ENCODE measurements at regions not wholly inside any gene's neighbourhood (a gene's known extent, or its start where the extent isn't known, plus 50 kb on each side); places are given as distances from the start of the nearest gene placed in this dataset.

- no peak for TF ChIP-seq POLR2AphosphoS5 (IDR thresholded peaks at IDR 0.05; ENCODE audit: low read depth)
Measured at GRCh38 chr5:68770551-68770950, 323.3 kb upstream of the SLC30A5 start (continued).

- H2AFZ ChIP-seq, result peak overlapping the region; percentile 85; the same call in 1 of the 2 replicates
- no peak for ATAC-seq
- no peaks in the 10 kb centered on the region for H3K79me2 ChIP-seq (replicated peaks; ENCODE audit: insufficient read depth)
Measured at GRCh38 chr5:68771221-68771620, 322.6 kb upstream of the SLC30A5 start.

More at GRCh38 chr5:68771221-68771620, 322.6 kb upstream of the SLC30A5 start:
- Histone ChIP-seq H3K27ac (ENCODE audit: low read depth) (no peak overlapping the region), H3K36me3 (ENCODE audit: insufficient read depth) (no peaks in the 10 kb centered on the region), H3K4me1 (ENCODE audit: insufficient read depth) (no peaks in the 10 kb centered on the region), H3K9me2 (ENCODE audit: insufficient read depth) (peaks cover 22% of the 10 kb centered on the region; the same call in 1 of the 2 replicates), H4K20me1 (replicated peaks; ENCODE audit: insufficient read depth) (no peaks in the 10 kb centered on the region), H3K4me3 (no peak overlapping the region), H3K4me2 (no peak overlapping the region), H3F3A (replicated peaks; ENCODE audit: low read depth) (no peaks in the 10 kb centered on the region), H3K27me3 (ENCODE audit: insufficient read depth) (no peaks in the 10 kb centered on the region)
- Mint-ChIP-seq H3K27me3 (ENCODE audit: insufficient read depth, low read depth, poor library complexity) (peaks cover 6% of the 10 kb centered on the region), H3K9me3 (no peaks in the 10 kb centered on the region), H3K4me1 (no peaks in the 10 kb centered on the region), H3K27ac (no peak overlapping the region), H3K36me3 (ENCODE audit: low read depth) (no peaks in the 10 kb centered on the region), H3K4me3 (no peak overlapping the region)
- no peak for TF ChIP-seq ZNF331 (CRISPR knock-in tag; IDR thresholded peaks at IDR 0.05; ENCODE audit: low read depth)
- no peak for TF ChIP-seq CREB1 (CRISPR knock-in tag; IDR thresholded peaks at IDR 0.05; ENCODE audit: low read depth)
- TF ChIP-seq STAT1 (IDR thresholded peaks at IDR 0.05; ENCODE audit: unreplicated experiment), result no peak
- TF ChIP-seq CTCF (conservative IDR thresholded peaks at IDR 0.05; ENCODE audit: low read depth in 2 of 2), result no peak
- no peak for TF ChIP-seq JUNB (IDR thresholded peaks at IDR 0.05; ENCODE audit: unreplicated experiment)
- TF ChIP-seq ETS1 (IDR thresholded peaks at IDR 0.05), result no peak
- no peak for TF ChIP-seq NANOG (IDR thresholded peaks at IDR 0.05; ENCODE audit: borderline replicate concordance)
- no peak for TF ChIP-seq ZNF114 (CRISPR knock-in tag; IDR thresholded peaks at IDR 0.05)
- TF ChIP-seq POLR2AphosphoS5 (IDR thresholded peaks at IDR 0.05; ENCODE audit: low read depth), result no peak
- TF ChIP-seq EZH2phosphoT487 (IDR thresholded peaks at IDR 0.05; ENCODE audit: unreplicated experiment), result no peak
- TF ChIP-seq ZNF462 (CRISPR knock-in tag; IDR thresholded peaks at IDR 0.05), result no peak
- TF ChIP-seq REST (IDR thresholded peaks at IDR 0.05; ENCODE audit: unreplicated experiment), result no peak
- TF ChIP-seq EZH2 (IDR thresholded peaks at IDR 0.05; ENCODE audit: low read depth, unreplicated experiment), result no peak
- no peak for DNase-seq (ENCODE audit: low spot score)

All from GM23338 (cell line).